Superior temporal gyrus (tissue), 1 donor: ENCODE measurements at regions not wholly inside any gene's neighbourhood (a gene's known extent, or its start where the extent isn't known, plus 50 kb on each side); places are given as distances from the start of the nearest gene placed in this dataset.
"Not testable (repeated sequence)": the region's sequence is repeated elsewhere in the genome, so short reads cannot be mapped to it uniquely, and the experiment has no call there.

ENCODE experiments used
- DNase-seq: peaks from one replicate; pipeline ENCODE4 v3.0.0-alpha.2; 2016; ENCODE audit errors: extremely low spot score

- no peak for DNase-seq
Observed at GRCh38 chr4:64216741-64217140, 192.5 kb downstream of the TECRL start.

GRCh38 chr4:64205376-64205775 is 203.9 kb downstream of the TECRL start:
- DNase-seq = no peak

- no peak for DNase-seq
Observed at GRCh38 chr4:64200001-64200555, 209.2 kb downstream of the TECRL start.

GRCh38 chr4:64195582-64195981 is 213.7 kb downstream of the TECRL start:
- no peak for DNase-seq

- no peak for DNase-seq
Observed at GRCh38 chr4:64192731-64193412, 216.4 kb downstream of the TECRL start.

- DNase-seq = no peak
Observed at GRCh38 chr4:64174247-64174882, 234.9 kb downstream of the TECRL start.

- no peak for DNase-seq
Observed at GRCh38 chr4:64166365-64166764, 242.9 kb downstream of the TECRL start.

GRCh38 chr4:64158648-64159326 is 250.5 kb downstream of the TECRL start:
- DNase-seq = peak; percentile 89

GRCh38 chr4:64157397-64157796 is 251.9 kb downstream of the TECRL start:
- no peak for DNase-seq

GRCh38 chr4:64156253-64156652 is 253.0 kb downstream of the TECRL start:
- DNase-seq = no peak

- no peak for DNase-seq
Observed at GRCh38 chr4:64146030-64146429, 263.2 kb downstream of the TECRL start.

GRCh38 chr4:64144994-64145393 is 264.3 kb downstream of the TECRL start:
- no peak for DNase-seq

- DNase-seq = no peak
Observed at GRCh38 chr4:64130907-64131306, 278.3 kb downstream of the TECRL start.

GRCh38 chr4:64125354-64125753 is 283.9 kb downstream of the TECRL start:
- no peak for DNase-seq

- DNase-seq = no peak
Observed at GRCh38 chr4:64121803-64122202, 287.4 kb downstream of the TECRL start.

GRCh38 chr4:64105903-64106302 is 303.3 kb downstream of the TECRL start:
- DNase-seq = no peak

GRCh38 chr4:64095398-64095797 is 313.9 kb downstream of the TECRL start:
- DNase-seq = no peak

GRCh38 chr4:64079316-64079715 is 329.9 kb downstream of the TECRL start:
- DNase-seq = no peak

GRCh38 chr4:64068096-64068495 is 341.2 kb downstream of the TECRL start:
- DNase-seq = no peak

- no peak for DNase-seq
Observed at GRCh38 chr4:64062991-64063390, 346.3 kb downstream of the TECRL start.

- not testable (repeated sequence) for DNase-seq
Observed at GRCh38 chr4:64037033-64037432, 372.2 kb downstream of the TECRL start.

- DNase-seq = no peak
Observed at GRCh38 chr4:64022560-64022959, 386.7 kb downstream of the TECRL start.

GRCh38 chr4:64016893-64017292 is 392.4 kb downstream of the TECRL start:
- DNase-seq = no peak
